ENCODE measurements at regions not wholly inside any gene's neighbourhood (a gene's known extent, or its start where the extent isn't known, plus 50 kb on each side); places are given as distances from the start of the nearest gene placed in this dataset.

GRCh38 chr16:9457215-9457614 is 365.8 kb downstream of the HAPSTR1 start:
- Mint-ChIP-seq H3K4me1 (no peaks in the 10 kb centered on the region), H3K27ac (no peak overlapping the region), H3K36me3 (no peaks in the 10 kb centered on the region), H3K27me3 (peaks cover 3% of the 10 kb centered on the region), H3K9me3 (peaks cover 0 to 11% (median 6%) of the 10 kb centered on the region in 3 donors), H3K4me3 (no peak overlapping the region)

- Mint-ChIP-seq H3K27ac (no peak overlapping the region), H3K27me3 (peaks cover 3% of the 10 kb centered on the region), H3K36me3 (no peaks in the 10 kb centered on the region), H3K4me1 (no peaks in the 10 kb centered on the region), H3K4me3 (no peak overlapping the region), H3K9me3 (peaks cover 0 to 11% (median 5%) of the 10 kb centered on the region in 3 donors)
These were observed 367.4 kb downstream of the HAPSTR1 start for GRCh38 chr16:9458816-9459215.

DNA sequence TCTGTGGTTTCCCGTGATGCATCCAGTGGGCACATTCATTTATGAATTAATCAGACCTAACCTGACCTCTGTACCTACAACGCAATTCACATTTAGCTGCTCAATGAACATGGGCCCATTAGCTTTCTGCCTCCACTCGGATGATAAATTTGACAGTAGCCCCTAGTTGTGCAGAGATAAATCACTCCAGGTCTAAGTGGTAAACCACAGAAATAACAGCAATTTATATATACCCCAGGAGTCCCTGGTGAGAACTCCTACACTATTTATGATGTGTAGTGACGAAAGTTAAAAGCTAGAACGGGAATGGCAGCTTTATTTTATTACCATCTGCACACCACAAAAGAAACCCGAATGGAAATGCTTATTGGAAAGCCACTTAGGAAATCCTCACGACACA is 371.5 kb downstream of the HAPSTR1 start:
- Mint-ChIP-seq H3K9me3 (peaks cover 0 to 2% (median 0%) of the 10 kb centered on the region in 3 donors), H3K4me1 (no peaks in the 10 kb centered on the region), H3K36me3 (no peaks in the 10 kb centered on the region), H3K27ac (no peak overlapping the region), H3K4me3 (no peak overlapping the region), H3K27me3 (peaks cover 1% of the 10 kb centered on the region)

DNA sequence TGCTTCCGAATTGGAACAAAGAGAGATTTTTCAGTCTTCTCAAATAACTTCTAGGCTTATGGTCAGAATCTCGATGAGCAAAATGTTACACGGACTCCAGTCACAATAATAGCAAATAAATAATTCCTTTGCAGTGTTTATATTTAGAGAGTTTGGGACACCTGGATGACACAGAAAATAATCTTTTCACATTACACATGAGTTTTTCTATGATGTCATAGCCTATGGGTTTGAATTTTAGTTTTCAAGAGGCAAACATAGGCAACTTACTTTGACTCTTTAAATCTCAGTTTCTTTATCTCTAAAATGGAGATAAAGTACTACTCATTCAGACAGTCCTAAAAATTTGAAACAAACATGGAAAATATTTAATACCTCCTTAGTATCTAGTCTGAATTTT is 372.0 kb downstream of the HAPSTR1 start:
- Mint-ChIP-seq H3K27ac (no peak overlapping the region), H3K36me3 (no peaks in the 10 kb centered on the region), H3K9me3 (peaks cover 0 to 2% (median 2%) of the 10 kb centered on the region in 3 donors), H3K27me3 (peaks cover 1% of the 10 kb centered on the region), H3K4me3 (no peak overlapping the region), H3K4me1 (no peaks in the 10 kb centered on the region)

- Mint-ChIP-seq H3K27ac (no peak overlapping the region), H3K9me3 (peaks cover 2 to 8% (median 6%) of the 10 kb centered on the region in 3 donors), H3K27me3 (peaks cover 1% of the 10 kb centered on the region), H3K36me3 (no peaks in the 10 kb centered on the region), H3K4me1 (no peaks in the 10 kb centered on the region), H3K4me3 (no peak overlapping the region)
These were observed 373.7 kb downstream of the HAPSTR1 start for GRCh38 chr16:9465161-9465560.

GRCh38 chr16:9469512-9469911 is 378.1 kb downstream of the HAPSTR1 start:
- H3K27ac Mint-ChIP-seq, result no peak overlapping the region
- no peaks in the 10 kb centered on the region for H3K36me3 Mint-ChIP-seq
- H3K4me1 Mint-ChIP-seq, result no peaks in the 10 kb centered on the region
- H3K9me3 Mint-ChIP-seq, result peaks cover 4 to 10% (median 6%) of the 10 kb centered on the region in 3 donors
- no peak overlapping the region for H3K4me3 Mint-ChIP-seq
- no peaks in the 10 kb centered on the region for H3K27me3 Mint-ChIP-seq

DNA sequence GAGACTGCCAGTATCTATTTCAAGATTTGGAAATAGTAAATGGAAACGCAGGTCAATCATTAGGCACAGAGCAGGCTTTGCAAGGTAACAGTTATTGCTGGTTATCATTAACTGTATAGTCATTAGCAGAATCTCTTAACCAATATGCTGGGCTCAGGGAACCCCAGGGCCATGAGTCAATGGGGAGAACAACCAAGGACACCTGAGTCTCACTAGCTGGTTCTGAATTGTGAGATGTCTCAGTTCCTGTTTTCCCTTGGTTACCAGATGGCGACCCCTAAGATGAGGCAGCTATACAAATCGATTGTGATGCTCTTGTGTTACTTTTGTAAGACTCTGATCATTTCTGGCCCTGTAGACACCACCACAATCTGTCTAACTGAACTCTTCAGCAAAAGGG is 385.3 kb downstream of the HAPSTR1 start:
- no peak overlapping the region for H3K27ac Mint-ChIP-seq
- peaks cover 0 to 5% (median 0%) of the 10 kb centered on the region in 3 donors for H3K9me3 Mint-ChIP-seq
- H3K27me3 Mint-ChIP-seq, result no peaks in the 10 kb centered on the region
- no peaks in the 10 kb centered on the region for H3K4me1 Mint-ChIP-seq
- no peaks in the 10 kb centered on the region for H3K36me3 Mint-ChIP-seq
- H3K4me3 Mint-ChIP-seq, result no peak overlapping the region

DNA sequence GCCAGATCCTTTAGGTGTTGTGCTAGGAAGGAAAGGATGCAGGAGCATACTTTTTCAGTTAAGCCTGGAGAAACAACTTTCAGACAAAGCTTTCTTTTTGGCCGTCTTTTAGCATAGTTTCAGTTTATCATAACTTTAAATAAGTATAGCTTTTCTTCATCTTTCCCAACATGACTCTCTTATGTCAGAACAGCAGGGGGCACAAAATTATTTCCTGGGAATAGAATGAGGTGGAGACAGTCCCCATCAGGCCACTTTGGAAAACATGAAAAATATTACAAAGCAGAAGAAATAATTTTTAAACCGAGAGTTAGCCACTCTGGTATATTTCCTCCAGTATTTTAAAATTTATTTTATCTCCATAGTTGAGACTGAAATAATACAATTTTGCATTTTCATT is 387.6 kb downstream of the HAPSTR1 start:
- H3K27ac Mint-ChIP-seq, result no peak overlapping the region
- no peaks in the 10 kb centered on the region for H3K4me1 Mint-ChIP-seq
- H3K27me3 Mint-ChIP-seq, result no peaks in the 10 kb centered on the region
- H3K9me3 Mint-ChIP-seq, result peaks cover 0 to 4% (median 0%) of the 10 kb centered on the region in 3 donors
- no peak overlapping the region for H3K4me3 Mint-ChIP-seq
- H3K36me3 Mint-ChIP-seq, result no peaks in the 10 kb centered on the region

DNA sequence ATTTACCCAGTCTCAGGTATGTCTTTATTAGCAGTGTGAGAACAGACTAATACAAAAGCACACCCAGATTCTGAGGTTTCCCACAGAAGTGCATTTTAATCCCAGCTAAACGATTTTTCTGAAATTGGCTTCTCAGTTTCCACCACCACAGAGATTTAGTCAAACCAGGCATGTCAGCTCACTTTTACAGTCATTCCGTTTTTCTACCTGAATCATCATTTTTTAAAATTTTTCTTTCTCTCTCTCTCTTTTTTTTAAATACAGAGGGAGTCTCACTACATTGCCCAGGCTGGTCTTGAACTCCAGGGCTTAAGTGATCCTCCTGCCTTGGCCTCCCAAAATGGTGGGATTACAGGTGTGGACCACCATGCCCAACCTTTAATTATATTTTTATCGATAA is 389.1 kb downstream of the HAPSTR1 start:
- no peak overlapping the region for H3K27ac Mint-ChIP-seq
- no peaks in the 10 kb centered on the region for H3K4me1 Mint-ChIP-seq
- H3K9me3 Mint-ChIP-seq, result peaks cover 0 to 4% (median 0%) of the 10 kb centered on the region in 3 donors
- H3K36me3 Mint-ChIP-seq, result no peaks in the 10 kb centered on the region
- H3K27me3 Mint-ChIP-seq, result peaks cover 3% of the 10 kb centered on the region
- H3K4me3 Mint-ChIP-seq, result no peak overlapping the region

- H3K4me3 Mint-ChIP-seq, result no peak overlapping the region
- H3K27ac Mint-ChIP-seq, result no peak overlapping the region
- H3K36me3 Mint-ChIP-seq, result no peaks in the 10 kb centered on the region
- H3K4me1 Mint-ChIP-seq, result no peaks in the 10 kb centered on the region
- H3K27me3 Mint-ChIP-seq, result peaks cover 3% of the 10 kb centered on the region
- H3K9me3 Mint-ChIP-seq, result peaks cover 0 to 2% (median 0%) of the 10 kb centered on the region in 3 donors
These were observed 390.6 kb downstream of the HAPSTR1 start for GRCh38 chr16:9481747-9482730.

DNA sequence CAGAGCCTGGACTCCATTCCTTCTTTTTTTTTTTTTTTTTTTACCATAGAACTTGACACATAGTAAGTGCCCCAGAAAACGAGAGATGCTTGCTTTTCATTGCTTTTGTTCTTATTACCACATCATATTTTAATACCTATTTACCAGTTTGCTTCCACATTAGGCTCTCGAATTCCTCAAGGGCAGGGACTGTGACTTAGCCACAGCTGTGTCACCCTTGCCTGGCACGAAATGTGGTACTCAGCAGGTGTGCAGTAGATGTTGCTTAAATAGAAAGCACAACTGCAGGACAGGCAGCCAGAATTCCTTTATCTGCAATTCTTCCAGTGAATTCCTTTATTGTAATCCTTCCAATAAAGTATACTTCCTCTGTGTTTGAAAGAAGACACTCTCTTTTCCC is 393.0 kb downstream of the HAPSTR1 start:
- Mint-ChIP-seq H3K9me3 (peaks cover 0 to 7% (median 0%) of the 10 kb centered on the region in 3 donors), H3K27me3 (peaks cover 5% of the 10 kb centered on the region), H3K36me3 (peaks cover 2% of the 10 kb centered on the region), H3K4me3 (no peak overlapping the region), H3K27ac (no peak overlapping the region), H3K4me1 (peaks cover 0 to 1% (median 0%) of the 10 kb centered on the region in 3 donors)

GRCh38 chr16:9484881-9485280 is 393.4 kb downstream of the HAPSTR1 start:
- Mint-ChIP-seq H3K36me3 (peaks cover 2% of the 10 kb centered on the region), H3K27me3 (peaks cover 5% of the 10 kb centered on the region), H3K4me3 (no peak overlapping the region), H3K9me3 (peaks cover 0 to 7% (median 0%) of the 10 kb centered on the region in 3 donors), H3K27ac (no peak overlapping the region), H3K4me1 (peaks cover 0 to 1% (median 0%) of the 10 kb centered on the region in 3 donors)

GRCh38 chr16:9489835-9490467 is 398.5 kb downstream of the HAPSTR1 start:
- Mint-ChIP-seq H3K4me1 (peaks cover 0 to 1% (median 0%) of the 10 kb centered on the region in 3 donors), H3K27me3 (peaks cover 6% of the 10 kb centered on the region), H3K27ac (no peak overlapping the region), H3K36me3 (peaks cover 2% of the 10 kb centered on the region), H3K9me3 (peaks cover 2 to 17% (median 5%) of the 10 kb centered on the region in 3 donors), H3K4me3 (no peak overlapping the region)

- no peaks in the 10 kb centered on the region for H3K36me3 Mint-ChIP-seq
- H3K27me3 Mint-ChIP-seq, result peaks cover 8% of the 10 kb centered on the region
- no peaks in the 10 kb centered on the region for H3K4me1 Mint-ChIP-seq
- H3K4me3 Mint-ChIP-seq, result no peak overlapping the region
- H3K27ac Mint-ChIP-seq, result no peak overlapping the region
- peaks cover 4 to 17% (median 8%) of the 10 kb centered on the region in 3 donors for H3K9me3 Mint-ChIP-seq
These were observed 404.4 kb downstream of the HAPSTR1 start for GRCh38 chr16:9495824-9496223.

DNA sequence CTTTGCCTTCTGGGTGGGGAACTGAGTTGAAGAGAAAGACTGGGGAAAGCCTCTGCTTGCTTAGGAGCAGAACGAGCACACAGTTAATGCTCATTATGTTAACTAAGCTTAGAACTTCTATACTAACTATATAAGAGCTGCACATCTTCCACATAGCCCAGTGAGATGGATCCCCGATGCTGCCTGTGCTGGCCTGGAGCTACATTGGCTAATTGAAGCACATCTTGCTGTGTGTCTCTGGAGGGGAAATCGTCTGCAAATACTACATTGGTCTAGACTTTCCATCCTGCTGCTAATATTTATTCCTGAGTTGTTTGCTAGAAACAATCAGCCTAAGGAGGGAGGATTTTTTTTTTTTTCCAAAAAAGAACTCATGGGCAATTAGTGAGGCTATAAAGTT is 406.3 kb downstream of the HAPSTR1 start:
- Mint-ChIP-seq H3K27me3 (peaks cover 8% of the 10 kb centered on the region), H3K4me3 (no peak overlapping the region), H3K9me3 (peaks cover 4 to 10% (median 6%) of the 10 kb centered on the region in 3 donors), H3K36me3 (no peaks in the 10 kb centered on the region), H3K27ac (no peak overlapping the region), H3K4me1 (no peaks in the 10 kb centered on the region)
